Astrocyte (in vitro differentiated cells and primary cell): ENCODE measurements at regions not wholly inside any gene's neighbourhood (a gene's known extent, or its start where the extent isn't known, plus 50 kb on each side); places are given as distances from the start of the nearest gene placed in this dataset.

Source experiments
- DNase-seq: peaks from one replicate; pipeline ENCODE4 v3.0.0-alpha.2; 2010; ENCODE audit warnings: low read depth
- FAIRE-seq: peaks from 2 replicates; lab custom pipeline; 2011; peaks lifted over from hg19 to GRCh38; lab: Jason Lieb, UNC
- H2AFZ ChIP-seq: 2 replicates; pipeline ENCODE4 v1.6.0; 2012; ENCODE audit warnings: low read depth, low read length, inconsistent platforms
- H3K27ac ChIP-seq: 2 replicates; pipeline ENCODE4 v1.5.1; 2011; ENCODE audit warnings: low read depth, low read length, inconsistent platforms
- H3K27me3 ChIP-seq: 2 replicates; pipeline ENCODE4 v1.6.0; 2011; ENCODE audit warnings: low read length, inconsistent platforms; ENCODE audit not compliant: insufficient read depth
- H3K36me3 ChIP-seq: 2 replicates; pipeline ENCODE4 v1.5.1; 2011; ENCODE audit warnings: low read length, inconsistent platforms; ENCODE audit not compliant: insufficient read depth
- H3K4me1 ChIP-seq: 2 replicates; pipeline ENCODE4 v1.5.1; 2011; ENCODE audit warnings: low read length, inconsistent platforms; ENCODE audit not compliant: insufficient read depth
- H3K4me2 ChIP-seq: 2 replicates; pipeline ENCODE4 v1.6.0; 2012; ENCODE audit warnings: low read length, inconsistent platforms
- H3K4me3 ChIP-seq: 2 replicates; pipeline ENCODE4 v1.5.1; 2011; ENCODE audit warnings: low read depth, mild to moderate bottlenecking, low read length, inconsistent platforms; ENCODE audit not compliant: insufficient read depth
- H3K79me2 ChIP-seq: 2 replicates; pipeline ENCODE4 v1.6.0; 2012; ENCODE audit warnings: mild to moderate bottlenecking, low read length, inconsistent platforms; ENCODE audit not compliant: insufficient read depth
- H3K9ac ChIP-seq: 2 replicates; pipeline ENCODE4 v1.6.0; 2012; ENCODE audit warnings: mild to moderate bottlenecking, low read length, inconsistent platforms
- H3K9me3 ChIP-seq: 2 replicates; pipeline ENCODE4 v1.5.1; 2012; ENCODE audit warnings: low read depth, mild to moderate bottlenecking, low read length, inconsistent platforms; ENCODE audit not compliant: insufficient read depth
- H4K20me1 ChIP-seq: 2 replicates; pipeline ENCODE4 v1.6.0; 2012; ENCODE audit warnings: low read length, inconsistent platforms; ENCODE audit not compliant: insufficient read depth
- H3K27ac Mint-ChIP-seq: one replicate; pipeline ENCODE4 v1.8.0; 2021; ENCODE audit warnings: mild to moderate bottlenecking, mixed read lengths; ENCODE audit not compliant: unreplicated experiment
- H3K27me3 Mint-ChIP-seq: one replicate; pipeline ENCODE4 v1.8.0; 2021; ENCODE audit warnings: low read depth, mixed read lengths; ENCODE audit not compliant: unreplicated experiment
- H3K36me3 Mint-ChIP-seq: one replicate; pipeline ENCODE4 v1.8.0; 2021; ENCODE audit warnings: low read depth, mixed read lengths; ENCODE audit not compliant: unreplicated experiment
- H3K4me1 Mint-ChIP-seq: one replicate; pipeline ENCODE4 v1.8.0; 2021; ENCODE audit warnings: low read depth, mixed read lengths; ENCODE audit not compliant: unreplicated experiment
- H3K4me3 Mint-ChIP-seq: one replicate; pipeline ENCODE4 v1.8.0; 2021; ENCODE audit warnings: mild to moderate bottlenecking, moderate library complexity, mixed read lengths; ENCODE audit not compliant: unreplicated experiment
- H3K9me3 Mint-ChIP-seq: one replicate; pipeline ENCODE4 v1.8.0; 2021; ENCODE audit warnings: mild to moderate bottlenecking, mixed read lengths; ENCODE audit not compliant: unreplicated experiment
- EZH2 ChIP-seq: IDR thresholded peaks from 2 replicates; pipeline ENCODE4 v1.6.1; 2012; ENCODE audit warnings: mild to moderate bottlenecking, low read length, inconsistent platforms; ENCODE audit not compliant: insufficient read depth
- TF ChIP-seq, protein P1 (sequence below): IDR thresholded peaks from 2 replicates; pipeline ENCODE4 v1.5.1; 2011; ENCODE audit warnings: low read depth, mild to moderate bottlenecking, inconsistent platforms, low read length, moderate library complexity; ENCODE audit not compliant: insufficient read depth

GRCh38 chr9:99699396-99699795 is 122.3 kb upstream of the NR4A3 start:
- no peak overlapping the region for H3K4me3 Mint-ChIP-seq
- Histone ChIP-seq H3K4me2 (no peak overlapping the region), H3K36me3 (no peaks in the 10 kb centered on the region), H3K79me2 (no peaks in the 10 kb centered on the region), H3K4me3 (no peak overlapping the region), H3K9me3 (no peaks in the 10 kb centered on the region), H3K9ac (no peak overlapping the region), H3K4me1 (no peaks in the 10 kb centered on the region), H3K27me3 (no peaks in the 10 kb centered on the region), H4K20me1 (no peaks in the 10 kb centered on the region), H2AFZ (no peak overlapping the region), H3K27ac (no peak overlapping the region)
- peaks cover 8% of the 10 kb centered on the region for H3K9me3 Mint-ChIP-seq
- FAIRE-seq = no peak
- H3K27ac Mint-ChIP-seq = no peak overlapping the region
- H3K36me3 Mint-ChIP-seq = no peaks in the 10 kb centered on the region
- no peaks in the 10 kb centered on the region for H3K27me3 Mint-ChIP-seq
- TF ChIP-seq EZH2 = no peak
- TF ChIP-seq, protein P1, sequence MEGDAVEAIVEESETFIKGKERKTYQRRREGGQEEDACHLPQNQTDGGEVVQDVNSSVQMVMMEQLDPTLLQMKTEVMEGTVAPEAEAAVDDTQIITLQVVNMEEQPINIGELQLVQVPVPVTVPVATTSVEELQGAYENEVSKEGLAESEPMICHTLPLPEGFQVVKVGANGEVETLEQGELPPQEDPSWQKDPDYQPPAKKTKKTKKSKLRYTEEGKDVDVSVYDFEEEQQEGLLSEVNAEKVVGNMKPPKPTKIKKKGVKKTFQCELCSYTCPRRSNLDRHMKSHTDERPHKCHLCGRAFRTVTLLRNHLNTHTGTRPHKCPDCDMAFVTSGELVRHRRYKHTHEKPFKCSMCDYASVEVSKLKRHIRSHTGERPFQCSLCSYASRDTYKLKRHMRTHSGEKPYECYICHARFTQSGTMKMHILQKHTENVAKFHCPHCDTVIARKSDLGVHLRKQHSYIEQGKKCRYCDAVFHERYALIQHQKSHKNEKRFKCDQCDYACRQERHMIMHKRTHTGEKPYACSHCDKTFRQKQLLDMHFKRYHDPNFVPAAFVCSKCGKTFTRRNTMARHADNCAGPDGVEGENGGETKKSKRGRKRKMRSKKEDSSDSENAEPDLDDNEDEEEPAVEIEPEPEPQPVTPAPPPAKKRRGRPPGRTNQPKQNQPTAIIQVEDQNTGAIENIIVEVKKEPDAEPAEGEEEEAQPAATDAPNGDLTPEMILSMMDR = no peak
- H3K4me1 Mint-ChIP-seq = no peaks in the 10 kb centered on the region
- no peak for DNase-seq

GRCh38 chr9:99712214-99712613 is 109.5 kb upstream of the NR4A3 start:
- Mint-ChIP-seq H3K4me3 (no peak overlapping the region), H3K27ac (no peak overlapping the region), H3K4me1 (no peaks in the 10 kb centered on the region), H3K27me3 (peaks cover 2% of the 10 kb centered on the region), H3K9me3 (no peaks in the 10 kb centered on the region), H3K36me3 (no peaks in the 10 kb centered on the region)
- no peaks in the 10 kb centered on the region for H3K9me3 ChIP-seq
- no peaks in the 10 kb centered on the region for H3K36me3 ChIP-seq
- no peaks in the 10 kb centered on the region for H3K27me3 ChIP-seq
- no peaks in the 10 kb centered on the region for H3K79me2 ChIP-seq
- TF ChIP-seq EZH2 = no peak
- TF ChIP-seq, protein P1 = no peak
- H3K4me3 ChIP-seq = no peak overlapping the region
- H3K27ac ChIP-seq = no peak overlapping the region
- DNase-seq (no peak), FAIRE-seq (no peak)
- H2AFZ ChIP-seq = no peak overlapping the region
- no peaks in the 10 kb centered on the region for H3K4me1 ChIP-seq
- H4K20me1 ChIP-seq = no peaks in the 10 kb centered on the region
- H3K4me2 ChIP-seq = no peak overlapping the region
- no peak overlapping the region for H3K9ac ChIP-seq

GRCh38 chr9:99713838-99714306 is 107.8 kb upstream of the NR4A3 start:
- Mint-ChIP-seq H3K36me3 (no peaks in the 10 kb centered on the region), H3K9me3 (no peaks in the 10 kb centered on the region), H3K27ac (no peak overlapping the region), H3K4me3 (no peak overlapping the region), H3K4me1 (no peaks in the 10 kb centered on the region), H3K27me3 (peaks cover 2% of the 10 kb centered on the region)
- DNase-seq (no peak), FAIRE-seq (no peak)
- no peaks in the 10 kb centered on the region for H4K20me1 ChIP-seq
- no peaks in the 10 kb centered on the region for H3K79me2 ChIP-seq
- no peak overlapping the region for H3K27ac ChIP-seq
- no peak for TF ChIP-seq EZH2
- TF ChIP-seq, protein P1 = no peak
- H3K9ac ChIP-seq = no peak overlapping the region
- H3K9me3 ChIP-seq = no peaks in the 10 kb centered on the region
- H3K27me3 ChIP-seq = no peaks in the 10 kb centered on the region
- no peak overlapping the region for H3K4me3 ChIP-seq
- no peak overlapping the region for H2AFZ ChIP-seq
- H3K4me1 ChIP-seq = no peaks in the 10 kb centered on the region
- no peak overlapping the region for H3K4me2 ChIP-seq
- no peaks in the 10 kb centered on the region for H3K36me3 ChIP-seq
